DND-41 (cell line): ENCODE measurements at regions not wholly inside any gene's neighbourhood (a gene's known extent, or its start where the extent isn't known, plus 50 kb on each side); places are given as distances from the start of the nearest gene placed in this dataset.

ENCODE experiments used
- EZH2 ChIP-seq: IDR thresholded peaks from 3 replicates; pipeline ENCODE4 v1.6.1; 2012; ENCODE audit warnings: borderline replicate concordance, low read depth, mild to moderate bottlenecking, moderate library complexity, low read length, inconsistent platforms; ENCODE audit not compliant: severe bottlenecking
- TF ChIP-seq, protein P1 (sequence below): IDR thresholded peaks from 2 replicates; pipeline ENCODE4 v1.5.1; 2012; ENCODE audit warnings: borderline replicate concordance, low read length, moderate library complexity, mild to moderate bottlenecking; ENCODE audit not compliant: poor library complexity, severe bottlenecking; ENCODE audit errors: extremely low read depth

DNA sequence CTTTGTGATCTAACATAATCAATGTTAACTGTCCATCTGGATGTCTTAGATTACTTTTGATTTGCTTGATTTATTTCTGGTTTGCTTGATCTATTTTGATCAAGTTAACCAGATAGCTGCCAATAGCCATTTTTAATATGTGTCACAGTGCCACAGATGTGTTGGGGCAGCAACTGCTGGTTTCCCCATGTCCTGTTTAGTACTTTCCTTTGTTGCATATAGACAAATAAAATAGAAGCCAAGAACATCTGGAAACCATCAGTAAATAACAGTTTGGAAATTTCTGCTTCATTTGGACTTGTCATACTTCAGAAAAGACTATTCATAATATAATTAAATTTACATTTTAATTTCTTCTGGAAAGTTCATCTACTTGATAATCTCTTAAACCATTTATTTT, 145.6 kb upstream of the C21orf91 start:
- TF ChIP-seq, protein P1, sequence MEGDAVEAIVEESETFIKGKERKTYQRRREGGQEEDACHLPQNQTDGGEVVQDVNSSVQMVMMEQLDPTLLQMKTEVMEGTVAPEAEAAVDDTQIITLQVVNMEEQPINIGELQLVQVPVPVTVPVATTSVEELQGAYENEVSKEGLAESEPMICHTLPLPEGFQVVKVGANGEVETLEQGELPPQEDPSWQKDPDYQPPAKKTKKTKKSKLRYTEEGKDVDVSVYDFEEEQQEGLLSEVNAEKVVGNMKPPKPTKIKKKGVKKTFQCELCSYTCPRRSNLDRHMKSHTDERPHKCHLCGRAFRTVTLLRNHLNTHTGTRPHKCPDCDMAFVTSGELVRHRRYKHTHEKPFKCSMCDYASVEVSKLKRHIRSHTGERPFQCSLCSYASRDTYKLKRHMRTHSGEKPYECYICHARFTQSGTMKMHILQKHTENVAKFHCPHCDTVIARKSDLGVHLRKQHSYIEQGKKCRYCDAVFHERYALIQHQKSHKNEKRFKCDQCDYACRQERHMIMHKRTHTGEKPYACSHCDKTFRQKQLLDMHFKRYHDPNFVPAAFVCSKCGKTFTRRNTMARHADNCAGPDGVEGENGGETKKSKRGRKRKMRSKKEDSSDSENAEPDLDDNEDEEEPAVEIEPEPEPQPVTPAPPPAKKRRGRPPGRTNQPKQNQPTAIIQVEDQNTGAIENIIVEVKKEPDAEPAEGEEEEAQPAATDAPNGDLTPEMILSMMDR = no peak
- TF ChIP-seq EZH2 = no peak
